GM12801 (cell line): ENCODE measurements at regions not wholly inside any gene's neighbourhood (a gene's known extent, or its start where the extent isn't known, plus 50 kb on each side); places are given as distances from the start of the nearest gene placed in this dataset.

Experiments used
- TF ChIP-seq, protein P1 (sequence below): IDR thresholded peaks from one replicate; pipeline ENCODE4 v1.5.1; 2011; ENCODE audit warnings: control low read depth; ENCODE audit not compliant: insufficient read length; ENCODE audit errors: extremely low read depth

DNA sequence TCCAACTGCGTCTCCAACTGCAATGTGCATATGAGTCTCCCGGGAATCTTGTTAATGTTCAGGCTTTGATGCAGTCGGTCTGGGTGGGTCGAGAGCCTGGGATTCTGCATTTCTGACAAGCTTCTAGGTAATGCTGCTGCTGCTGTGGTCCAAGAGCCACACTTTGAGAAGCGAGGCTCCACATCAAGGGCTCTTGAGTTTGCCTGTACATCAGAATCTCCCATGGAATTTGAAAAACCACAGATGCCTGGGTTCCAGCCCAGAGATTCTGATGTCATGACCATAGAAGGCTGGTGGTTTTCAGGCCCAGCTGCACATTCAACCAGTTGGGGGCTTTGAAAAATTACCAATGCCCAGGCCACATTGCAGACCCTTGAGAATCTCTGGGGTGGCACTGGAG lies 93.9 kb upstream of the TARDBP start:
- TF ChIP-seq, protein P1, sequence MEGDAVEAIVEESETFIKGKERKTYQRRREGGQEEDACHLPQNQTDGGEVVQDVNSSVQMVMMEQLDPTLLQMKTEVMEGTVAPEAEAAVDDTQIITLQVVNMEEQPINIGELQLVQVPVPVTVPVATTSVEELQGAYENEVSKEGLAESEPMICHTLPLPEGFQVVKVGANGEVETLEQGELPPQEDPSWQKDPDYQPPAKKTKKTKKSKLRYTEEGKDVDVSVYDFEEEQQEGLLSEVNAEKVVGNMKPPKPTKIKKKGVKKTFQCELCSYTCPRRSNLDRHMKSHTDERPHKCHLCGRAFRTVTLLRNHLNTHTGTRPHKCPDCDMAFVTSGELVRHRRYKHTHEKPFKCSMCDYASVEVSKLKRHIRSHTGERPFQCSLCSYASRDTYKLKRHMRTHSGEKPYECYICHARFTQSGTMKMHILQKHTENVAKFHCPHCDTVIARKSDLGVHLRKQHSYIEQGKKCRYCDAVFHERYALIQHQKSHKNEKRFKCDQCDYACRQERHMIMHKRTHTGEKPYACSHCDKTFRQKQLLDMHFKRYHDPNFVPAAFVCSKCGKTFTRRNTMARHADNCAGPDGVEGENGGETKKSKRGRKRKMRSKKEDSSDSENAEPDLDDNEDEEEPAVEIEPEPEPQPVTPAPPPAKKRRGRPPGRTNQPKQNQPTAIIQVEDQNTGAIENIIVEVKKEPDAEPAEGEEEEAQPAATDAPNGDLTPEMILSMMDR = no peak

DNA sequence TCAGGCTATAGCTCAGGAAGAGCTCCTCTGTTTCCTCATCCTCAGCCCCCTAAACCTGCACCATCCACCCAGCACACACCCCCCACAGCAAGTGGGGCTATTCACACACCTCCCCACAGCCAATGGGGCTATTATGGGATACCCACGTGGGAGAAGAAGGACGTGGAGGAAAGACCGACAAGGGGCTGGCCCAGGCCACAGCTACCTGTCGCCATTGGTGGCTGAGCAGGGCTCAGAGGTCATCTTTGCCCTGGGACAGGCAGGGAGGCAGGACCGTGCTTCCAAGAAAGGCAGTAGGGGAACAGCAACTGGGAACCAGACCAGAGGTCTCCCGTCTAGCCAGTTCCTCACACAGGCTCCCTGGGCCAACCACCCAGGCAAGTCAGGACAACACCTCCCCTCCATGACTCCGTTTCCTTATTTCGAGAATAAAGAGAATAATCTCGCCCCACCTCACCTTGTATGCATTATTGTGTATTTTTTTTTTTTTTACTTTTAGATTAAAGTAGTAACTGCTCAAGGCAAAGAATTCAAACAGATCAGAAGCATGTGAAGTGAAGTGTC lies 92.3 kb upstream of the TARDBP start:
- TF ChIP-seq, protein P1 = no peak

DNA sequence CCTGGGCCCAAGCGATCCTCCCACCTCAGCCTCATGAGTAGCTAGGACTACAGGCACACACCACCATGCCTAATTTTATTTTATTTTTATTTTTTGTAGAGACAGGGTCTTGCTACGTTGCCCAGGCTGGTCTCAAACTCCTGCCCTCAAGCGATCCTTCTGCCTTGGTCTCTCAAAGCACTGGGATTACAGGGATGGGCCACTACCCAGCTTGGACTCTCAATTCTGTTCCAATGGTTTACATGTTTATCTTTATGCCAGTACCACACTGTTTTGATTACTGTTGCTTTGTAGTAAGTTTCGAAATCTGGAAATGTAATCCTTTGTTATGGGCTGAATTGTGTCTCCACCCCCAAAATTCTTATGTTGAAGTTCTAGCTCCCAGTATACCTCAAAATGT lies 88.4 kb upstream of the TARDBP start:
- TF ChIP-seq, protein P1 = no peak

DNA sequence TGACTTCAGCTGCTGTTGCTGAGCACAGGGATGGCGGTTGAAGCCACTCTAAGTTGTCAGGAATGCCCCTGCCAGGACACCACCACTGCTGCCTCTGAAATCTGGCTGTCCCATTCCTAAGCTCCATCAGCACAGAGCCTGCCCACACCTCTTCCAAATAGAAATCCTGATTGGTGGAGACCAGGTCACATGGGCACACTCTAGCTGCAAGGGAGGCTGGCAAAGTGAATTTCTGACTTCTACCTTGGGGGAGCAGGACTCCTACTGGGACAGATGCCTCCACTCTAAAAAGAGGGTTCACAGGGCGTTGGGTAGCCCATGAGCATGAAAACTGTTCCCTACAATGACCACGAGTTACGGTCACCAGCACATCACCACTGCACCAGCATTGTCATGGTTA lies 83.8 kb upstream of the TARDBP start:
- TF ChIP-seq, protein P1 = no peak

DNA sequence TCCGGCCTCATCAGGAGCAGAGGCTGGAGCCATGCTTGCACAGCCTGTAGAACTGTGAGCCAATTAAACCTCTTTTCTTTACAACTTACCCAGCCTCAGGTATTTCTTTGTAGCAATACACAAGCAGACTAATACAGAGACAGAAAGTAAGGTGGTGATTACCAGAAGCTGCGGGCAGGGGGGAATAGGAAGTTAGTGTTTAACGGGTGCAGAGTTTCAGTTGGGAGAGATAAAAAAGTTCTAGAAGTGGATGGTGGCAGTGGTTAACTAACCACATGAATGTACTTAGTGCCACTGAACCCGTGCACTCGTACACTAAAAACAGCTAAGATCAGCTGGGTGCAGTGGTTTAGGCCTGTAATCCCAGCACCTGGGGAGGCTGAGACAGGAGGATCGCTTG lies 80.4 kb upstream of the TARDBP start:
- TF ChIP-seq, protein P1 = no peak

DNA sequence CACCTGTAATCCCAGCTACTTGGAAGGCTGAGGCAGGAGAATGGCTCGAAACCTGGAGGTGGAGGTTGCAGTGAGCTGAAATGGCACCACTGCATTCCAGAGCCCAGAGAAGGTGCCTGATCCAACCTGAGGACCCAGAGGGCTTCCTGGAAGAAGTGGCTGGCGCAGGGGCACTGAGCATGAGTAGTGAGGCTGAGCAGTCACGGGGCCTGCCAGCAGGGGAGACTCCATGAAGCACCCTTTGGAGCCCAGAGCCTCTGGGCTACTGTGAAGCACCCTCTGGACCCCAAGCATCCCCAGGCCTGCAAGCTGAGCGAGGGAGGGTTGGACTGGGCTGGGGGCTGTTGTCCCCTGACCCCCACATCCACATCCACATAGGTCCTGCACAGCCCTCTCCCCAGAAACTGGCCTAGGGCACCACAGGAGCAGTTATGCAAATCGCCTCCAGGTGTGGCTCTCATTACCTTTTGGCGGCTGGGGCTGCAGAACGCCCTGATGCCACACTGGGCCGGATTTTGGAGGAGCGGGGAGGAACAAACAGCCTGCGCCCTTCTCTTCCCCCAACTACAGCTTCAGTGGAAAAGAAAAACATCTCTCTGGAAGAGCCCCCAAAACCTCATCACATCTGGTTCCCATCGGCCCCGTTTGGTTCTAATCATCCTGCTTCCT lies 78.2 kb upstream of the TARDBP start:
- TF ChIP-seq, protein P1 = no peak

DNA sequence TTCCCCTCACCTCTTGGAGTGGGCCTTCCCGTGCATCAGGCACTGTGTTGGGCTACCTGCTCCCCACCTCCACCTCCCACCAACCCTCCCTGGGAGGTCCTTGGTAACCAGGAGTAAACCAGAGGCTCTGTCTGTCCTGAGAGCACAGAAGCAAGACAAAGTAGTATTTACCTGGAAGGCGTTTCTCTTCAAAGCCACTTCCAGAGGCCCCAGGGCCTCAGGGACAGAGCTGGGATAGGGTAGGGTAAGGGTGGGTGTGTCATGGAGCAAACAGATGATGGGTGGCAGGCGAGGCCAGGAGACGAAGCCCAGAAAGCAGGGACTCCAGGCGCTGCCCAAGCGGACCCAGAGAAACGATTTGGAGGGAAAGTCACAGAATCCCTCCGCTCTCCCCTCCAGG lies 77.2 kb upstream of the TARDBP start:
- TF ChIP-seq, protein P1 = no peak
